Kidney epithelial cell (primary cell): ENCODE measurements at regions not wholly inside any gene's neighbourhood (a gene's known extent, or its start where the extent isn't known, plus 50 kb on each side); places are given as distances from the start of the nearest gene placed in this dataset.

Source experiments
- DNase-seq: peaks from one replicate; pipeline ENCODE4 v3.0.0-alpha.2; 2010; ENCODE audit warnings: low read depth
- H3K27me3 ChIP-seq: 2 replicates; pipeline ENCODE4 v1.6.0; 2011; ENCODE audit warnings: low read length; ENCODE audit not compliant: control insufficient read depth, insufficient read depth
- H3K36me3 ChIP-seq: 2 replicates; pipeline ENCODE4 v1.5.1; 2011; ENCODE audit warnings: low read length; ENCODE audit not compliant: control insufficient read depth, insufficient read depth
- H3K4me3 ChIP-seq: 2 replicates; pipeline ENCODE4 v1.5.1; 2011; ENCODE audit warnings: low read depth, mild to moderate bottlenecking, control low read depth, low read length
- CTCF ChIP-seq: IDR thresholded peaks from 2 replicates; pipeline ENCODE4 v1.5.1; 2011; ENCODE audit warnings: mild to moderate bottlenecking, moderate library complexity, low read length, control low read depth, inconsistent platforms; ENCODE audit not compliant: insufficient read depth, poor library complexity, severe bottlenecking

DNA sequence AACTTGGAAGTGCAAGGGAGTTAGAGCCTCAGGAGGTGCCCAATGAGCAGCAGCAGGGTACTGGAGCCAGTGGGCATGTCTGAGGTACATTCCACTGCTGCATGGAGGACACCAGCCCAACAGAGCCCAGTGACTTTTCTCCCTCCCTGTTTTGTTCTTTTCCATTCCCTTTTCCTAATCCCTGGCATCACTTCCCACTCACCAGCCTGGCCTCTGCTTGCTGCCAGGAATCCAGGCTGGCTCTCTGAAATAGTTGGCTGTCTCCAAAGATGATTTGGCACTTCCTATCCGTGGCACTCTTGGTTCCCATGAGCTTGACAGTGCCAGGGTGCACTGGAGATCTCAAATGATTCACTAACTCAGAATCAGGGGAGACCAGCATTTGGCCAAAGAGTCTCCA, 97.7 kb upstream of the ZPBP start:
- DNase-seq, result no peak
- no peaks in the 10 kb centered on the region for H3K36me3 ChIP-seq
- peaks cover 3% of the 10 kb centered on the region for H3K27me3 ChIP-seq
- TF ChIP-seq CTCF, result no peak
- no peak overlapping the region for H3K4me3 ChIP-seq

DNA sequence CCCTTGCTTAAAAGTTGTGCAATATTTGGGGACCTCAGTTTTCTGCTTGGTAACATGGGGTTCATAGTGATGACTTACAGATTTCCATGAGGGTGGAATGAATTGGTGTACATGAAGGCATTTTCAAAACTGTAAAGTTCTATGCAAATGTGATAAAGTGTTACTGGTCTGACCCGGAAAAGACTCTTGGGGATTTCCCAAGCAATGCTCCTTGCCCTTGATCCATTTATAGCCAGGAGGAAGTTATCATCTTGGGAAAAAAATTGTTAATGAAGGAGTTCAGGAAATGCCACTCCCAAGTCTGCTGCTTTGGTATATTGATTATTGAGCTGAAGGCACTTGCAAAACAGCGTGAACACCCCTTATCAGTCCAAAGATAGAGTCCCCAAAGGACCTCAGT, 96.3 kb upstream of the ZPBP start:
- no peak overlapping the region for H3K4me3 ChIP-seq
- no peak for DNase-seq
- no peak for TF ChIP-seq CTCF
- no peaks in the 10 kb centered on the region for H3K36me3 ChIP-seq
- H3K27me3 ChIP-seq, result peaks cover 3% of the 10 kb centered on the region

DNA sequence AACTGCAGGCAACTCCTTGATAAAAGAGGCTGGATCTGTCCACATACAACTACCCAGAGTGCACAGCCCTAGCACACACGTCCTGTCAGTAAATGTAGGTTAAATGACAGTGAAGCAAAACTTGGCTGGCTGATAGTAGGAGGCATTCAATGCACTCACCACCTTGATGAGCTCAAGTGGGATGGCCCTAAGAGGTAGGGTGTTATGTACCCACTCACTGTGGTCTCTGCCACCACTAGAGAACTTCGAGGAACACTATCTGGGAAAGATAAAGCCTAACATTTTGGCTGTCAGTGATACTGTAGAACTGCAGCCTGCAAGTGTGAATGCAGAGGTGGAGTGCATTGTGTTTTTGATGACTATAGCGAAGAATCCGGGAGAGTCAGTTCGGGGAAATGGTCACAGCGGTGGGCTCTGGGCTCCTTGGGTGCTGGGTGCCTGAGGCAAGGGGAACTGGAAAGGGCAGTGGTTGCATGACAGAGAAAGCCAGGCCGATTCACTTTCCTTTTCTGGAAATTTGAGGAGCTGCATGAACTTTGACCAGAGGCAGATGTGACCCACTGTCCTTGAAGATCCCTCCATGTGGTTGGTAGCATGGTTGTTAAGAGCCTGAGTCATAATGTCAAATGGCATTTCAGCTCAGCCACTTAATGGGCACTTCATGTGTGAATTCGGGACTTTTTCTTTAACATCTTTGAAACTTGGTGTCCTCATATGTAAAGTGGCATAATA, 93.1 kb upstream of the ZPBP start:
- no peak for DNase-seq
- peaks cover 3% of the 10 kb centered on the region for H3K27me3 ChIP-seq
- H3K36me3 ChIP-seq, result no peaks in the 10 kb centered on the region
- no peak for TF ChIP-seq CTCF
- no peak overlapping the region for H3K4me3 ChIP-seq

DNA sequence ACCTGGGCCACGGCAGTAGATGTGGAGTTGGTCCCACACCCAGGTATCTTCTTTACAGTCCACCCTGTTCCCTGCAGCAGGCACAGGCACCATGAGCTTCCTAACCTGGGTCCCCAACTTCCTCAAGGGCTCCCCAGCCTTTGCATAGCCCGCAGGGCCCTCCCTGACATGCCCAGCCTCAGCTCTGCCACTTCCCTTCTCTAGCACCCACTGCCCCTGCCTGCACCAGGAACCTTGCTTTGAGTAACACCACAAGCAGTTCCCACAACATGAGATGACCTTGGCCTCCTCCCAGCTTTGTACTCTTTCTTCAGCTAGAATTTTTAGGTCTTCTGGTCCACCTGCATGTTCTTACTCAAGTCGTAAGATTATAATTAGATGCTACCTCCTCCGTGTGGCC, 92.2 kb upstream of the ZPBP start:
- no peak for DNase-seq
- Histone ChIP-seq H3K36me3 (no peaks in the 10 kb centered on the region), H3K27me3 (no peaks in the 10 kb centered on the region), H3K4me3 (no peak overlapping the region)
- no peak for TF ChIP-seq CTCF

DNA sequence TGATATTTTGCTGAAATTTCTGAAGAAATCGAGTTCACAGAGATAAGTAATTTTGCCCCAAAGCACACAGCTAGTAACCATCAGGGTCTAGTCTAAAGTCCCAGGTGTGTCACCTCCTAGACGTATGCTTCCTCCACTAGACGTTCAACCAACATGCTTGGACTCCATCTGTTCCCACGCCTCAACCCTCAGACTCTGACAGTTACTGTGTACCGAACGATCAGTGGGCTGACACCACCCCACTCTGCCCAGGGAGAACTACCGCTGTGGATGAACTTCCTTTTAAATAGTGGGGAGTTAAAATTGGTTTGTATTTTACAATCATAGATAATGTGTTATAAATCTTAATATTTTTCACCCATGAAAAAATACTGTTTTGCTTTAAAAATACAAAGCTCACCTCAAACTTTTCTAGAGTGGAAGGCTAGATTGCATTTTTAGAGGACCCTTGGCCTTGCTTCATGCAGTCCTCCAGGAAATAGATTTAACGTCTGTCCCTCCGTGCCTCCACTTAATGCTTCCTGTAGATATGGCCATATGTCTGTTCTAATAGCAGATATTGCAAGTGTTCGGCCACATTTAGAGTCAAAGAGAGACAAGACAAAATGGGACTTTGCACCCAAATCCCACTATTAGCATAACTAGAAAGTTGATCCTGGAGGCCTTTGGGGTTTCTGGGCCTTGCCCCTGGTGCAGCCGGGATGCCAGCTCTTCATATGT, 91.4 kb upstream of the ZPBP start:
- Histone ChIP-seq H3K36me3 (no peaks in the 10 kb centered on the region), H3K27me3 (no peaks in the 10 kb centered on the region), H3K4me3 (no peak overlapping the region)
- TF ChIP-seq CTCF, result no peak
- DNase-seq, result no peak
